K562 (cell line): ENCODE measurements at regions not wholly inside any gene's neighbourhood (a gene's known extent, or its start where the extent isn't known, plus 50 kb on each side); places are given as distances from the start of the nearest gene placed in this dataset.

ENCODE experiments used
- ATAC-seq: fragments of 200-7000 bp; cut with Tn5 transposase; 3 replicates; pipeline ENCODE4 v1.9.1; 2020; ENCODE audit warnings: moderate library complexity
- BruUV-seq: library from RNA; stranded (reverse); fragments of 400-500 nt; replicated peaks from 2 replicates; lab custom pipeline; 2021; lab: Mats Ljungman, UMichigan
- CTCF ChIA-PET: fragments of 300-600 bp; formaldehyde crosslinking; extraction: SDS; loops from one replicate; lab custom pipeline; 2021; ENCODE audit warnings: low intra/inter-chr PET ratio; lab: Yijun Ruan, JAX
- POLR2A ChIA-PET: fragments of 300-600, 350-650 bp; sonication (Branson Sonifier 250); formaldehyde crosslinking; extraction: SDS; loops from one replicate; lab custom pipeline; 2021; ENCODE audit warnings: antibody characterized with exemption, inconsistent platforms; lab: Yijun Ruan, JAX
- DNase-seq, 4 experiments: peaks; one replicate each; pipeline versions ENCODE4 v3.0.0 to v3.0.0-alpha.2; 2011 to 2018; ENCODE audit warnings: low spot score in 3 of 4, mixed read lengths in 3 of 4; ENCODE audit errors: extremely low read depth in 1 of 4
- FAIRE-seq: peaks from 2 replicates; lab custom pipeline; 2011; peaks lifted over from hg19 to GRCh38; lab: Jason Lieb, UNC
- H2AFZ ChIP-seq: 2 replicates; pipeline ENCODE4 v1.6.0; 2011; ENCODE audit warnings: low read depth, low read length, control low read depth, inconsistent platforms
- H3K27ac ChIP-seq: fragments of 200-600 bp; 3 replicates; pipeline ENCODE4 v1.8.0; 2011; ENCODE audit warnings: low read depth, mild to moderate bottlenecking, control low read depth, inconsistent platforms, low read length, moderate library complexity, mixed read lengths; ENCODE audit errors: extremely low read depth
- H3K27me3 ChIP-seq, 2 experiments: fragments of 300-600 bp in 1 of 2; 2 replicates in 1 of 2; 3 replicates in 1 of 2; pipeline versions ENCODE4 v1.6.0 to v1.8.0; 2011; ENCODE audit warnings: inconsistent platforms in 2 of 2, low read length in 2 of 2, mild to moderate bottlenecking in 1 of 2, mixed read lengths in 1 of 2, moderate library complexity in 1 of 2; ENCODE audit not compliant: control insufficient read depth in 2 of 2, insufficient read depth in 2 of 2
- H3K36me3 ChIP-seq: fragments of 300-600 bp; 3 replicates; pipeline ENCODE4 v1.8.0; 2011; ENCODE audit warnings: mild to moderate bottlenecking, low read length, inconsistent platforms; ENCODE audit not compliant: control insufficient read depth, insufficient read depth
- H3K4me1 ChIP-seq, 2 experiments: fragments of 200-600 bp in 1 of 2; replicated peaks in 1 of 2; 2 replicates in 1 of 2; 3 replicates in 1 of 2; pipeline versions ENCODE4 v1.5.1 to v1.8.0; 2011; ENCODE audit warnings: inconsistent platforms in 2 of 2, low read length in 2 of 2, mild to moderate bottlenecking in 1 of 2, mixed read lengths in 1 of 2, moderate library complexity in 1 of 2; ENCODE audit not compliant: control insufficient read depth in 2 of 2, insufficient read depth in 2 of 2
- H3K4me2 ChIP-seq: 2 replicates; pipeline ENCODE4 v1.6.1; 2011; ENCODE audit warnings: low read length, control low read depth, inconsistent platforms, mixed read lengths; ENCODE audit not compliant: insufficient read depth
- H3K4me3 ChIP-seq: fragments of 200-600 bp; sonication (generic), shearing (Covaris generic); 2 replicates; pipeline ENCODE4 v1.5.1; 2016; ENCODE audit warnings: control low read depth, inconsistent platforms
- H3K79me2 ChIP-seq: fragments of 200-600 bp; 3 replicates; pipeline ENCODE4 v1.8.0; 2011; ENCODE audit warnings: low read length, inconsistent platforms; ENCODE audit not compliant: control insufficient read depth, insufficient read depth
- H3K9ac ChIP-seq, 2 experiments: 2 replicates each; pipeline versions ENCODE4 v1.6.0 to v1.6.1; 2011; ENCODE audit warnings: low read depth in 2 of 2, low read length in 2 of 2, control low read depth in 1 of 2, inconsistent platforms in 1 of 2, mild to moderate bottlenecking in 1 of 2, mixed read lengths in 1 of 2; ENCODE audit not compliant: insufficient read depth in 1 of 2
- H3K9me1 ChIP-seq: one replicate; pipeline ENCODE4 v1.6.0; 2011; ENCODE audit warnings: inconsistent platforms, mild to moderate bottlenecking, low read length, moderate library complexity; ENCODE audit not compliant: control insufficient read depth, insufficient read depth
- H3K9me3 ChIP-seq: replicated peaks from 2 replicates; pipeline ENCODE4 v1.5.1; 2011; ENCODE audit warnings: low read depth, low read length, inconsistent platforms; ENCODE audit not compliant: control insufficient read depth, insufficient read depth
- H4K20me1 ChIP-seq: replicated peaks from 2 replicates; pipeline ENCODE4 v1.6.1; 2011; ENCODE audit warnings: low read length, inconsistent platforms, mixed read lengths; ENCODE audit not compliant: control insufficient read depth, insufficient read depth
- CBX1 ChIP-seq: sonication (generic); IDR thresholded peaks from 2 replicates; pipeline ENCODE4 v1.6.1; 2016; ENCODE audit warnings: antibody characterized with exemption, low read depth, mild to moderate bottlenecking
- RNF2 ChIP-seq: sonication (generic); IDR thresholded peaks from 2 replicates; pipeline ENCODE4 v1.6.1; 2016
- ZKSCAN3 ChIP-seq: fragments of 250-450 bp; sonication (Bioruptor Pico); IDR thresholded peaks from 2 replicates; pipeline ENCODE4 v1.4.0; 2020
- ZNF133 ChIP-seq: fragments of 250-450 bp; sonication (Bioruptor Pico); IDR thresholded peaks from 2 replicates; pipeline ENCODE4 v1.4.0; 2020; ENCODE audit warnings: mild to moderate bottlenecking
- WGBS: fragments of 100-300 bp; shearing (Covaris generic); methylation state at CpG from one replicate; pipeline ENCODE4 v1.1.6; 2016; ENCODE audit warnings: low coverage, mixed read lengths; ENCODE audit not compliant: insufficient coverage; ENCODE audit errors: missing lambda C conversion rate; 5-methylcytosine and 5-hydroxymethylcytosine counted together
- in situ Hi-C: fragments of 300-500 bp; cut with MboI; formaldehyde crosslinking; loops from 4 replicates; pipeline ENCODE4 v1.15.0; 2018; ENCODE audit warnings: inconsistent platforms, mixed read lengths
- intact Hi-C: fragments of 100-400 bp; cut with micrococcal nuclease; formaldehyde crosslinking; loops from 2 replicates; pipeline ENCODE4 v1.14.2; 2022
- TF ChIP-seq, protein P1 (sequence below): fragments of 450-650 bp; IDR thresholded peaks from 2 replicates; pipeline ENCODE4 v1.6.1; 2017; ENCODE audit warnings: antibody characterized with exemption
- TF ChIP-seq, protein P2 (sequence below): fragments of 450-650 bp; formaldehyde crosslinking; conservative IDR thresholded peaks from 2 replicates; pipeline ENCODE4 v1.4.0; 2022; ENCODE audit warnings: mild to moderate bottlenecking, missing genetic modification characterization

DNA sequence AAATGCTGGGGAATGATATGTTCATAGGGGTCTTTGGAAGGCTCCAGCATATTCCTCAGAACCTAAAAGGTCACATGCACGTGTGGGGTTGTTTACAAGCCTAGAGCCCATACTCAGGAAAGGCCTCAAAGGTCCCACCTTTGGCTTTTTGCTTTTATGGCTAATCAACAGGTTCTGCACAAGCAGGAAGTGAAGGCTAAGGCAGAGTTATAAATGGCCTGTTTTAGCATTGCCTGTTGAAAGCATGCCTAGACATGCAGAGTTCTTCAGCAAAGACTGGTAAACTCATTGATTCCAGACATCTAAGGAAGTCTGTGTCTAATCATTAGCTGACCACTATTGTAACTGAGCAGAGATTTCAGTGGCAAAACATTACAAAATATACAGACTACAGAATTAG is 198.3 kb downstream of the KCNRG start:
- no peak overlapping the region for H3K9ac ChIP-seq
- in situ Hi-C loops (no loop called here), intact Hi-C loops (no loop called here)
- H2AFZ ChIP-seq, result no peak overlapping the region
- no peaks in the 10 kb centered on the region for H3K27me3 ChIP-seq
- no peaks in the 10 kb centered on the region for H3K9me1 ChIP-seq
- TF ChIP-seq ZKSCAN3 (CRISPR knock-in tag) (no peak), RNF2 (no peak), ZNF133 (CRISPR knock-in tag) (no peak), CBX1 (no peak)
- TF ChIP-seq, protein P1, sequence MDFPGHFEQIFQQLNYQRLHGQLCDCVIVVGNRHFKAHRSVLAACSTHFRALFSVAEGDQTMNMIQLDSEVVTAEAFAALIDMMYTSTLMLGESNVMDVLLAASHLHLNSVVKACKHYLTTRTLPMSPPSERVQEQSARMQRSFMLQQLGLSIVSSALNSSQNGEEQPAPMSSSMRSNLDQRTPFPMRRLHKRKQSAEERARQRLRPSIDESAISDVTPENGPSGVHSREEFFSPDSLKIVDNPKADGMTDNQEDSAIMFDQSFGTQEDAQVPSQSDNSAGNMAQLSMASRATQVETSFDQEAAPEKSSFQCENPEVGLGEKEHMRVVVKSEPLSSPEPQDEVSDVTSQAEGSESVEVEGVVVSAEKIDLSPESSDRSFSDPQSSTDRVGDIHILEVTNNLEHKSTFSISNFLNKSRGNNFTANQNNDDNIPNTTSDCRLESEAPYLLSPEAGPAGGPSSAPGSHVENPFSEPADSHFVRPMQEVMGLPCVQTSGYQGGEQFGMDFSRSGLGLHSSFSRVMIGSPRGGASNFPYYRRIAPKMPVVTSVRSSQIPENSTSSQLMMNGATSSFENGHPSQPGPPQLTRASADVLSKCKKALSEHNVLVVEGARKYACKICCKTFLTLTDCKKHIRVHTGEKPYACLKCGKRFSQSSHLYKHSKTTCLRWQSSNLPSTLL, result no peak
- TF ChIP-seq, protein P2, sequence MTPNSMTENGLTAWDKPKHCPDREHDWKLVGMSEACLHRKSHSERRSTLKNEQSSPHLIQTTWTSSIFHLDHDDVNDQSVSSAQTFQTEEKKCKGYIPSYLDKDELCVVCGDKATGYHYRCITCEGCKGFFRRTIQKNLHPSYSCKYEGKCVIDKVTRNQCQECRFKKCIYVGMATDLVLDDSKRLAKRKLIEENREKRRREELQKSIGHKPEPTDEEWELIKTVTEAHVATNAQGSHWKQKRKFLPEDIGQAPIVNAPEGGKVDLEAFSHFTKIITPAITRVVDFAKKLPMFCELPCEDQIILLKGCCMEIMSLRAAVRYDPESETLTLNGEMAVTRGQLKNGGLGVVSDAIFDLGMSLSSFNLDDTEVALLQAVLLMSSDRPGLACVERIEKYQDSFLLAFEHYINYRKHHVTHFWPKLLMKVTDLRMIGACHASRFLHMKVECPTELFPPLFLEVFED (CRISPR knock-in tag), result no peak
- no TSS peak for BruUV-seq
- ATAC-seq, result no peak
- CTCF ChIA-PET, result no interaction called here
- H3K4me1 ChIP-seq, result peaks cover 0 to 6% of the 10 kb centered on the region in 2 experiments; a peak in 2 of 5 replicates
- DNase-seq, result no peak
- peaks cover 5% of the 10 kb centered on the region for H3K9me3 ChIP-seq
- POLR2A ChIA-PET, result interaction anchor here (0.7 kb wide), 1 partner anchor 448 kb away, joined by 3 read pairs; no protein-coding TSS in a partner anchor
- no peaks in the 10 kb centered on the region for H3K36me3 ChIP-seq
- 70% methylated on average over 1 of the region's 1 CpG for WGBS
- FAIRE-seq, result no peak
- H3K27ac ChIP-seq, result no peak overlapping the region
- no peaks in the 10 kb centered on the region for H4K20me1 ChIP-seq
- no peak overlapping the region for H3K4me2 ChIP-seq
- H3K4me3 ChIP-seq, result no peak overlapping the region
- peaks cover 13% of the 10 kb centered on the region; the same call in 2 of the 3 replicates for H3K79me2 ChIP-seq
